Kidney (tissue), 13 donors: ENCODE measurements at regions not wholly inside any gene's neighbourhood (a gene's known extent, or its start where the extent isn't known, plus 50 kb on each side); places are given as distances from the start of the nearest gene placed in this dataset.

ENCODE experiments used
- DNase-seq, 5 donors: peaks; one replicate each; pipeline ENCODE4 v3.0.0-alpha.2; 2013 to 2020
- FAIRE-seq: peaks from 2 replicates; lab custom pipeline; 2012; peaks lifted over from hg19 to GRCh38; lab: Jason Lieb, UNC
- H3K27ac ChIP-seq, 2 donors: one replicate each; pipeline ENCODE4 v1.7.0; 2013; ENCODE audit warnings: low read depth in 2 of 2, low read length in 2 of 2, inconsistent platforms in 1 of 2
- H3K27me3 ChIP-seq: one replicate; pipeline ENCODE4 v1.7.1; 2013; ENCODE audit warnings: low read length, inconsistent platforms; ENCODE audit not compliant: control insufficient read depth, insufficient read depth
- H3K36me3 ChIP-seq, 3 donors: one replicate each; pipeline versions ENCODE4 v1.7.0 to v1.7.1; 2013; ENCODE audit warnings: low read length in 3 of 3, control low read depth in 1 of 3, inconsistent platforms in 1 of 3; ENCODE audit not compliant: insufficient read depth in 3 of 3, control insufficient read depth in 2 of 3
- H3K4me1 ChIP-seq, 3 donors: one replicate each; pipeline versions ENCODE4 v1.7.0 to v1.7.1; 2013; ENCODE audit warnings: low read length in 3 of 3, inconsistent platforms in 1 of 3, low read depth in 1 of 3; ENCODE audit not compliant: control insufficient read depth in 2 of 3, insufficient read depth in 2 of 3
- H3K4me3 ChIP-seq, 3 donors: one replicate each; pipeline versions ENCODE4 v1.7.0 to v1.8.1; 2013; ENCODE audit warnings: low read length in 3 of 3, control low read depth in 1 of 3, inconsistent platforms in 1 of 3
- H3K9ac ChIP-seq, 3 donors: one replicate each; pipeline versions ENCODE4 v1.7.0 to v1.7.1; 2013; ENCODE audit warnings: low read length in 3 of 3, control low read depth in 1 of 3, inconsistent platforms in 1 of 3
- H3K9me3 ChIP-seq, 3 donors: one replicate each; pipeline versions ENCODE4 v1.7.0 to v1.7.1; 2013; ENCODE audit warnings: low read length in 3 of 3, control low read depth in 1 of 3, inconsistent platforms in 1 of 3; ENCODE audit not compliant: control insufficient read depth in 2 of 3, insufficient read depth in 1 of 3
- intact Hi-C: fragments of 100-400 bp; cut with DNase I; formaldehyde crosslinking; loops from one replicate; pipeline ENCODE4 v1.11.1; 2022
- TF ChIP-seq, protein P1 (sequence below): IDR thresholded peaks from 3 replicates; pipeline ENCODE4 v1.5.1; 2012; ENCODE audit warnings: mild to moderate bottlenecking, moderate library complexity, borderline replicate concordance; ENCODE audit not compliant: insufficient read depth; ENCODE audit errors: extremely low read depth
- donor health status: control.
- donor health status: control.
- donor health status: control.
- donor health status: control.
- donor health status: control.
- donor health status: DM: yes; HTN: yes; CAD: no.
- donor health status: Normal renal cell carcinoma (clear cell type).

DNA sequence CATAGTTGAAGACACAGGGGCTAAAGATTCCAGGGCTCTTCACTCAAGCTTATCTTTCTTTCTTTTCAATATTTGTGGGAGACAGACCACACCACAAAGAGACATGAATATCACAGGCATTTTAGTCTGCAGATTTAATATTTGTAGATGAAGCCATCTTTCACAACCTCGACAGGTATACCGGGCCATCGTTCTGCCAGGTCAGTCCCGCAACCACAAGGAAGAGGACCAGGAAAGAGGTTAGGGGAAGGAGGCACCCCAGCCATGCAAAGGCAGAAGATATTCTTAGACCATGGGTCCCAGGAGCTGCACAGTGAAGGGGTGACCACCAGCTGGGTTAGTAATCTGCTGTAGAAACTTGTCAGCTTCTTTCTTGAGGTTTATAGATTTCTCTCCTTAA is 66.8 kb upstream of the UCN3 start:
- H3K4me1 ChIP-seq: peaks cover 0 to 3% (median 0%) of the 10 kb centered on the region in 3 donors
- DNase-seq (no peak), FAIRE-seq (no peak)
- no peaks in the 10 kb centered on the region for H3K36me3 ChIP-seq
- H3K27ac ChIP-seq: no peak overlapping the region
- TF ChIP-seq, protein P1, sequence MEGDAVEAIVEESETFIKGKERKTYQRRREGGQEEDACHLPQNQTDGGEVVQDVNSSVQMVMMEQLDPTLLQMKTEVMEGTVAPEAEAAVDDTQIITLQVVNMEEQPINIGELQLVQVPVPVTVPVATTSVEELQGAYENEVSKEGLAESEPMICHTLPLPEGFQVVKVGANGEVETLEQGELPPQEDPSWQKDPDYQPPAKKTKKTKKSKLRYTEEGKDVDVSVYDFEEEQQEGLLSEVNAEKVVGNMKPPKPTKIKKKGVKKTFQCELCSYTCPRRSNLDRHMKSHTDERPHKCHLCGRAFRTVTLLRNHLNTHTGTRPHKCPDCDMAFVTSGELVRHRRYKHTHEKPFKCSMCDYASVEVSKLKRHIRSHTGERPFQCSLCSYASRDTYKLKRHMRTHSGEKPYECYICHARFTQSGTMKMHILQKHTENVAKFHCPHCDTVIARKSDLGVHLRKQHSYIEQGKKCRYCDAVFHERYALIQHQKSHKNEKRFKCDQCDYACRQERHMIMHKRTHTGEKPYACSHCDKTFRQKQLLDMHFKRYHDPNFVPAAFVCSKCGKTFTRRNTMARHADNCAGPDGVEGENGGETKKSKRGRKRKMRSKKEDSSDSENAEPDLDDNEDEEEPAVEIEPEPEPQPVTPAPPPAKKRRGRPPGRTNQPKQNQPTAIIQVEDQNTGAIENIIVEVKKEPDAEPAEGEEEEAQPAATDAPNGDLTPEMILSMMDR: no peak
- no peaks in the 10 kb centered on the region for H3K27me3 ChIP-seq
- intact Hi-C loops: no loop called here
- H3K9me3 ChIP-seq: no peaks in the 10 kb centered on the region
- H3K9ac ChIP-seq: no peak overlapping the region
- H3K4me3 ChIP-seq: no peak overlapping the region

DNA sequence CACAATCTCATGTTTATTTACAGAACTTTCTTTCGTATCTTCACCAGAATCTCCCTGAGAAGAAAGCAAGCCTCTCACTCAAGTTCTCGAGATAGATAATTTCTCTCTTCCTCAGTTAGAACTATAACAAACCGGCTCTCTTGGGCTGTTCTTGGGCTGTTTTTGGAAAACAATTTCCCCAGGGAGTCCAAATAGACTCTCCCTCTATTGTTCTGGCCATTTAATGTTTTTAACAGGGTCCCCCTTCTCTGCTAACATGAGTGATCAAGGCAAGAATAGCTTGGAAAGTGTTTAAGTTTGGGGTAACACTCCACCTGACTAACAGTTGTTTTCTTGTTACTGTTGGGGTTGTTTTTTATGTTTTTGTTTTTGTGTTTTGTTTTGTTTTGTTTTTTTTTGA is 64.8 kb upstream of the UCN3 start:
- DNase-seq (no peak), FAIRE-seq (no peak)
- TF ChIP-seq, protein P1: no peak
- Histone ChIP-seq H3K9ac (no peak overlapping the region), H3K27me3 (no peaks in the 10 kb centered on the region), H3K9me3 (no peaks in the 10 kb centered on the region), H3K4me3 (no peak overlapping the region), H3K4me1 (no peaks in the 10 kb centered on the region), H3K36me3 (no peaks in the 10 kb centered on the region), H3K27ac (no peak overlapping the region)
- intact Hi-C loops: no loop called here

DNA sequence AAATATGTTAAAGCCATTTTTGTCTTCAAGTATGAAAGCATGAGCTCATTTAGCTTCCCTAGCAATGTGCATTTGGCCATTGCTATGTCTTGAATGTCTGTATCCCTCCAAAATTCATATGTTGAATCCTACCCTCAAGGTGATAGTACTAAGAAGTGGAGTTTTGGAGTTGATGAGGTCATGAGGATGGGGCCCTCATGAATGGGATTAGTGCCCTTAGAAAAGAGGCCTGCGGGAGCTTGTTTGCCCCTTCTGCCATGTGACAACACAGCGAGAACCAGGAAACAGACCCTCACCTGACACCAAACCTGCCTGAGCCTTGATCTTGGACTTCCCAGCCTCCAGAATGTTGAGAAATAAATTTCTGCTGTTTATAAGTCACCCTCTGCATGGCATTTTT is 61.3 kb upstream of the UCN3 start:
- H3K4me3 ChIP-seq: no peak overlapping the region
- H3K27me3 ChIP-seq: no peaks in the 10 kb centered on the region
- H3K36me3 ChIP-seq: no peaks in the 10 kb centered on the region
- H3K4me1 ChIP-seq: no peaks in the 10 kb centered on the region
- no peak overlapping the region for H3K27ac ChIP-seq
- intact Hi-C loops: no loop called here
- TF ChIP-seq, protein P1: no peak
- H3K9me3 ChIP-seq: no peaks in the 10 kb centered on the region
- no peak for FAIRE-seq
- no peak for DNase-seq
- no peak overlapping the region for H3K9ac ChIP-seq

DNA sequence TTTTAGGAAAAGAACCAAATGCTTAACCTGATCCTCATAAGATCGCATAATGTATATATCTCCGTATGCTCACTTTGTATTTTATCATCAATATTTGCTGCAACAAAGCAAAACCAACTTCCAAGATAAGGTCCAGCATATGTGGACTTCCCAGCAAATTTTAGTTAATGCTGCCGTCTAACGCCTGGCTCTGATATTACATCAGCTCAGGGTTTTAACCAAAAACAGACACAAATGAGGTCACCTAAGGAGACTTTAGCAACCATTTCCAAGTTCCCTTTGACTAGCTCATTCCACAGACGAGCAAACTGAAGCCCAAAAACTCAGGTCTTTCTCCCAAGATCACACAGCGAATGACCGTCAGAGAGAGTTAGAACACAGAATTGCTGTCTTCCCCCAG is 59.4 kb upstream of the UCN3 start:
- Histone ChIP-seq H3K27me3 (no peaks in the 10 kb centered on the region), H3K9me3 (no peaks in the 10 kb centered on the region), H3K4me1 (no peaks in the 10 kb centered on the region), H3K27ac (no peak overlapping the region), H3K36me3 (no peaks in the 10 kb centered on the region), H3K4me3 (no peak overlapping the region), H3K9ac (no peak overlapping the region)
- no peak for FAIRE-seq
- DNase-seq: no peak
- TF ChIP-seq, protein P1: no peak
- intact Hi-C loops: no loop called here
